GM19193 (cell line): ENCODE measurements at regions not wholly inside any gene's neighbourhood (a gene's known extent, or its start where the extent isn't known, plus 50 kb on each side); places are given as distances from the start of the nearest gene placed in this dataset.

Experiments
- POLR2A ChIP-seq: IDR thresholded peaks from 4 replicates; pipeline ENCODE4 v1.6.1; 2011; ENCODE audit not compliant: insufficient read depth, insufficient read length; ENCODE audit errors: extremely low read depth

DNA sequence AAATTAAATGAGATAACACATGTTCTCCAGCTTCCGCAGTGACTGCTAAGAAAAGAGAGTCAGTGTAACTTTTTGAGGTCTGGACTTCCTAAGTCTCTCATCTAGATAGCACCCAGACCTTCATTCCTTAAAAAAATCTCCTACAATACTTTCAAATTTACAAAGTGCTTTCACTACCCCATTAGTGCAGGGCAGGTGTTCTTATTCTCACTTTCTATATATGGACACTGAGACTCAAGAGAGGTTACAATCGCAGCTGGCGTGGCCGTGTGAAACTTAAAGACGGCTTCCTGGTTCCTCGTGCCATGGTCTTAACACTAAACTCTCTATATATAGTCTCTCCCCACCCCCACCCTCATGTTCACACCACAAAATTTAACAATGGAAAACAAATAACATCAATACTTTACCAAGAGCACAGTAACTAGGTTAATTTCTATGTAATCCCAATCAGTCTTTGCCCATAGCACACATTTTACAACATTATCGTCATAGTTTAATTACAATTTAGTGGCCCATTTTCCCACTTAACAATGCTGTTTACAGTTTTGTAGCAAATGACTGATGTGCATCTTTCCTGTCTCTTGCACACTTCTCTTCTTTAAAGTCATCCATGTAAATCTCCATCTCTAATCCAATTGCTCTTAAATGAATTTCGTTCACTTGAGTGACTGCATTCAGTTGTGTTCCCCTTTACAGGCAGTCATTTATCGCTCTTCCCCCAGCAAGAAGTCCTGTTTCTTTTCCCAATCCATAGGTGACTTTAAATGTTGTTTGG lies 78.8 kb upstream of the ARID1B start:
- TF ChIP-seq POLR2A: no peak

DNA sequence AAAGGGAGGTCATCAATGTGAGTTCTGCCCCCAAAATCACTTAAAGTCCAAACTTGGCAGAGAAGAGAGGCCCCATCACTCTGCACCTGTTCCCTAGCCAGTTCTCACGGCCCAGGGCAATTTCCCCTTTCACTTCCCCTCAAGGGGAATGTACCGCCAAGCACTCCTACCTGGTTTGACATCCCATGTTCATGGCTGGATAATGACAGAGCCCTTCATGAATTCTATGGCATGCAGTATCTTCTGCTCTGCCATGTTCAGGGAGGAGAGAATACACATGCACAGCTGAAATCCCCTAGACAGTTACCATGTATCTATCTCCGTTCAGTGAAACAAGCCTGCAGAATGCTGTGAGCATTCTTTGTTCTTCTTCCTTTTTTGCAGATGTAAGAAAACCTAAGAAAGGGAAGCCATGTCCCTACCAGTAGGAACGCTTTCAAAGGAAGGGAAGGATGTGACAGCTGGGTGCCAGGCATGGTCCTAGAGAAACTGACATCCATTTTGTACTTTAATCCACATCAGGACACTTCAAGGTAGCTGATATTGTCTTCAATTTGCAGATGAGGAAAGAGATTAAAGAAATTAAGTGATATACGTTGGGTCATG lies 79.8 kb upstream of the ARID1B start:
- TF ChIP-seq POLR2A: peak; percentile 8

DNA sequence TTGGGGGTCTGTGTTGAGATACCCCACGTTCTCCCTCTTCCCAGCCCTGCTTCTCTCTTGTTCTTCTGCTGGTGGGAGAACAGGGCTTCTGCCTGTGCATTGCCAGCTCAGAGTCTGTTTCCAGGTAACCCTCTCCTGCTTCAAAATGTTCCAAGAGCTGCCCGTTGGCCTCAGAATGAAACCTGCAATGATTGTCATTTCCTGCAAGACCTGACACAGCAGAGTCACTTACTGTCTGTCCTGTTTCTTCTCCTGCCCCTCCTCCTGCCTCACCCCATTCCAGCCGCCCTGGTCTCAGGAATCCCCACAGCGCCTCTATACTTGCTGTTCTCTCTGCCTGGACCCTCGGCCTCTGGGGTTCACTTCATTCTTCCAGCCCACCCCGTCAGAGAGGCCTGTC lies 81.4 kb upstream of the ARID1B start:
- TF ChIP-seq POLR2A: no peak

- no peak for TF ChIP-seq POLR2A
These were observed 82.5 kb upstream of the ARID1B start for GRCh38 chr6:156694679-156695078.

DNA sequence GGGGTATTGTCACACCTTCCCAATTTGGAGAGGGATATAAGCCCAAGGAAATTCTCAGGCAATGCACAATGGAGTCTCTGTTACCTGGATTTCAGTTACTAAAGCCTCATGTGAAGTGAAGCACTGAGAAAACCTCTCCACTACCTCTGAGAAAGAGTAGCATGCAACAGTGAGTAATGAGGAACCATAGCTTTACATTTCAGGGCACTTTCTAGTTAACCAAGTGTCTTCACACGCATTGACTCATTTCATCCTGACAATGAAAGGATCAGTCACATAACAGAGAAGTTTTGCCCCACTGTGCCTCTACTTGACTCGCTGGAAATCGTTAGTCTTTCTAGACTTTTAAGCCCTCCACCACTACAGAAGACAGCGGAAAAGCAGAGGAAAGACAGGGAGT lies 86.2 kb upstream of the ARID1B start:
- no peak for TF ChIP-seq POLR2A

DNA sequence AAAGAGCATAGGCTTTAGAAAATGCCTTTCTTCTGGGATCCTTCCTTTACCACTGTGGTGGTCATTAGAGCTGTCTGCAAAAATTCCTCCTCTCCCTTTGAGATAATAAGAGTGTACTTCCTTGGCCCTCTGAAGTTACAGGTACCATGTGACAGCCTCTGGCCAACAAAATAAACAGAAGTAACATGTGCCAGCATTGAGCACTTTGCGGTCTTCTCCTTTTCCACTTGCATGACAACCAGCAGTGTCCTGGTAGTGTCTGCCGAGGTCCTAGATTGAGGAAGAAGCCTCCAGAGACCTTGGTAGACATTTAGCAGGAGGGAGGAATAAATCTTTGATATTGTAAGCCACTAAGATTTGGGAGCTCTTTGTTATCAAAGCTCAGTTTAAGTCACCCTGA lies 87.5 kb upstream of the ARID1B start:
- TF ChIP-seq POLR2A: no peak

- no peak for TF ChIP-seq POLR2A
These were observed 88.6 kb upstream of the ARID1B start for GRCh38 chr6:156688620-156688971.

- no peak for TF ChIP-seq POLR2A
These were observed 89.2 kb upstream of the ARID1B start for GRCh38 chr6:156687789-156688619.

GRCh38 chr6:156686995-156687788 lies 90.0 kb upstream of the ARID1B start:
- TF ChIP-seq POLR2A: peak; percentile 80

DNA sequence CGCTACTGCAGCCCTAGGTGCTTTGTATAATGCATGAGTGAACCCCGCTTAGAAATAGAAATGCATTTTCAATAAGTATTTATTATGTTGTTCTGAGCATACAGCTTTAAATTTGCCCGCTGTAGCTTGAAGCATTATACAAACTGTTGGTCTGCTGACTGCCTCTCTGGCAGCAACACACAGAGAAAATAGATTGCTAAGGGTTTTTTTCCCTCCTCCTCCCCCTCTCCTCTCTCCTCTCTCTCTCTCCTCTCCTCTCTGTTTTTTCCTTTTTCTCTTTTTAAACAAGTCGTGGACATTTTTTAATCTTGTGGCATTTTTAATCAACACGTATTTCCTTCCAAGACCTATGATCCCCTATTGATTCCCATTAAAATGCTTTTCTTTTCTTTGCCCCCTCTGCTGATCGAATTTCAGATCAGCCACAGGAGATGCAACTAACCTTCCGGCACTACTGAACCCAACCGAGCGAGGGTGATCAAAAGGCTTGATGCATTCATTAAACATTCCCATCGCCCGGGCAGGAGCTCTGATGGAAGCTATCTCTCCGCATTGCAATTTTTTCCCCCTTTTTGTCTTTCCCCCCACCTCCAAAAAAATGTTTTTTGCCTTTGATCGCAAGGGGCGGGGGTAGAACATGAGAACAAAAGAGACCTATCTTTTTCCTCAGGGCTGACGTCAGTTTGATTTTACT lies 90.7 kb upstream of the ARID1B start:
- no peak for TF ChIP-seq POLR2A

DNA sequence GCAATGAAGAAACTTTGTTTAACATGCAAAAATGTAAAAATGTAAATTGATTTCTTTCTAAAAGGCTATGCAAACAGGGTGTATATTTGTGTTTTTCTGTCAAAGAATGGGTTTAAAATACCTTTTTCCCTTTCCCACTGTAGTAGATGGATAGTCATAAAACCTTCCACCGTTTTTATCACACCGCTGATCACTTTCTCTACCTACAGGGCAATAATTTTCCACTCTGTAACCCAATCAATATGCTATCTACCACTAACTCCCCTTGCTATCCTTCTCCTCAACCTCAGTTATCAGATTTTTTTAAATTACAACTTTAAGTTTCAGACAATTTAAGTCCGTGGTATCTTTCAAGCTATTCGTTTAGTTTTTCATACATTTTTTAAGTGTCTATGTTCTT lies 91.4 kb upstream of the ARID1B start:
- no peak for TF ChIP-seq POLR2A

- no peak for TF ChIP-seq POLR2A
These were observed 93.4 kb upstream of the ARID1B start for GRCh38 chr6:156683821-156684220.

DNA sequence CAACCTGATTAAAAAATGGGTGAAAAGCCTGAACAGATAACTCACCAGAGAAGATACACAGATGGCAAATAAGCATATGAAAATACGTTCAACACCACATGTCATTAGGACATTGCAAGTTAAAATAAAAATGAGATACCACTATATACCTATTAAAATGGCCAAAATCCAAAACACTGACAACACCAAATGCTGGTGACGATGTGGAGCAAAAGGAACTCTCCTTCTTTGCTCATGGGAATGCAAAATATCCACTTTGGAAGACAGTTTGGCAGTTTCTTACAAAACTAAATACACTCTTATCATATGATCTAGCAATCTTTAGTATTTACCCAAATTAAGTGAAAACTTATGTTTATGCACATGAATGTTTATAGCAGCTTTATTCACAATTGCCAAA lies 100.5 kb upstream of the ARID1B start:
- no peak for TF ChIP-seq POLR2A

DNA sequence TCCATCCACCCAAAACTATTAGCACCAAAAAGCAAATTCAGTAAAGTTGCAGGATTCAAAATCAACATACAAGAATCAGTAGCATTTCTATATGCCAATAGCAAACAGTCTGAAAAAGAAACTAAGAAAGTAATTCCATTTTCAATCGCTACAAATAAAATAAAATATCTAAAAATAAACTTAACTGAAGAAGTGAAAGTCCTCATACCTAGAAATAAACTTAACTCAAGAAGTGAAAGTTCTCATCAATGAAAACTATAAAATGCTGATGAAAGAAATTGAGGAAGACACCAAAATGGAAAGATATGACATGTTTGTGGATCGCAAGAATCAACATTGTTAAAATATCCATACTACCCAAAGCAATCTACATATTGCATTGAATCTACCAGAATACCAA lies 103.0 kb upstream of the ARID1B start:
- no peak for TF ChIP-seq POLR2A
